ENCODE measurements at regions not wholly inside any gene's neighbourhood (a gene's known extent, or its start where the extent isn't known, plus 50 kb on each side); places are given as distances from the start of the nearest gene placed in this dataset.

DNA sequence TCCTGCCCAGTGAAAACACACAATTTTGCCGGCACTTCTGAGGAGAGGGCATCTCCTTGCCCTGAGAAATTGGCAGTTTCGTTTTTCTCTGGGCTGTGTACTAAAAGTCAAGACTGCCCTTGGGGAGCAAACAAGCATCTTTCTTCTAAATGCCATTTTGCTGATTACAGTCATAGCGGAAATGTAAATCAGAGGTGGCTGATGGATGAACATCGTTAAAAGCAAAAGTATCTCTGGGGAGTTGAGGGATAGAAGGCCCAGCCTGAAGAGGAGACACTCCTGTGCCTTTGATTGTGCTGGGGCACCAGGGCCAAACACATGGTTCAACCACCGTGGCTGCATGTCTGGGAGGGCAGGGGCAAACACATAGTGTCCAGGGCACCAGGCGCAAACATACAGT is 49.8 kb downstream of the ABCC12 start:
- no peaks in the 10 kb centered on the region for H3K36me3 ChIP-seq (ENCODE audit: control insufficient read depth, insufficient read depth, low read length)
- no peak overlapping the region for H3K27ac ChIP-seq (ENCODE audit: low read depth, low read length)
- H3K4me1 ChIP-seq (ENCODE audit: control insufficient read depth, insufficient read depth, low read length) = peaks cover 9% of the 10 kb centered on the region; the same call in 1 of the 2 replicates
- H3K9ac ChIP-seq (ENCODE audit: low read length) = no peak overlapping the region
- no peak overlapping the region for H3K4me3 ChIP-seq (ENCODE audit: low read depth, low read length)
- H3K27me3 ChIP-seq (ENCODE audit: control insufficient read depth, insufficient read depth, low read length) = peaks cover 2% of the 10 kb centered on the region; the same call in 1 of the 2 replicates
- H3K9me3 ChIP-seq (ENCODE audit: control insufficient read depth, insufficient read depth, low read depth, low read length) = no peaks in the 10 kb centered on the region

DNA sequence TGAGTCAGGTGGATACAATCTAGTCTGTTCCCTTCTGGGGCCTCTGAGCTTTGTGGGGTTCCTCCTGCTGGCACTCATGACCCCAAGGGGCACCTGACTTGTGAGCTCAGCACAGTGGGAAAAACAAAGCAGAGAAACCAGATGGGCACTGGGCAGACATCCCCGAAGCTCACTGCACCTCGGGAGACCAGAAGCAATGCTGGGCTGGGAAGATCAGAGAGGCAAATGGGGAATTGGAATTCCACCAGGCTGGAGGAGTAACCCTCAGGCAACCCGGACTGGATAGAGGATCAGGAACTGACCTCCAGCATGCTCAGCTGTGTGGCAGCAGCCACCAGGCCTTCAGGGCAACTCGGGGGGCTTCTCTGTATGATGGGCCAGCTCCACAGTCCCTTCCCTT is 50.3 kb downstream of the ABCC12 start:
- H3K27me3 ChIP-seq (ENCODE audit: control insufficient read depth, insufficient read depth, low read length) = peaks cover 1% of the 10 kb centered on the region; the same call in 1 of the 2 replicates
- peaks cover 9% of the 10 kb centered on the region; the same call in 1 of the 2 replicates for H3K4me1 ChIP-seq (ENCODE audit: control insufficient read depth, insufficient read depth, low read length)

DNA sequence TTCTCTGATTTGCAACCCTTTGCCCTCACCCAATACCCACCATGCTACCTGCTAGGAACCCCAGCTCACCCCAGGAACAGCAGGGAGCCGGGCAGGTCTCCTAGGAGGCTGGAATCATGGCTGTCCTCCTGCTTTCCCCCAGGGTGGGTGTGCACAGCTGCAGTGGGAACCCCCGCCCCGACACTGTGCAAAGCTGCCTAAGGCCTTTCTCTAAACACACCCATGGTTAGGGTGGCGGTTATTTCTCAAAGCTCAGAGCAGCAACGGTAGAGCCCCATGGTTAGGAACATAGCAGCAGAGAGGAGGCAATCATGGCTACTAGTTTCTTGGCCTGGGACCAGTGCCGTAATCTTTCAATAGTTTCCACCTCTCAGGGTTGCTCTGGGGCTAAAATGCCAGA is 52.2 kb downstream of the ABCC12 start:
- Histone ChIP-seq H3K9ac (ENCODE audit: low read length) (no peak overlapping the region), H3K4me1 (ENCODE audit: control insufficient read depth, insufficient read depth, low read length) (peaks cover 9% of the 10 kb centered on the region; the same call in 1 of the 2 replicates), H3K4me3 (ENCODE audit: low read depth, low read length) (no peak overlapping the region)

More for the DNA sequence above, 50.3 kb downstream of the ABCC12 start:
- H3K9ac ChIP-seq (ENCODE audit: low read length) = no peak overlapping the region
- H3K4me3 ChIP-seq (ENCODE audit: low read depth, low read length) = no peak overlapping the region
- H3K27ac ChIP-seq (ENCODE audit: low read depth, low read length) = no peak overlapping the region
- H3K9me3 ChIP-seq (ENCODE audit: control insufficient read depth, insufficient read depth, low read depth, low read length) = no peaks in the 10 kb centered on the region
- H3K36me3 ChIP-seq (ENCODE audit: control insufficient read depth, insufficient read depth, low read length) = no peaks in the 10 kb centered on the region

DNA sequence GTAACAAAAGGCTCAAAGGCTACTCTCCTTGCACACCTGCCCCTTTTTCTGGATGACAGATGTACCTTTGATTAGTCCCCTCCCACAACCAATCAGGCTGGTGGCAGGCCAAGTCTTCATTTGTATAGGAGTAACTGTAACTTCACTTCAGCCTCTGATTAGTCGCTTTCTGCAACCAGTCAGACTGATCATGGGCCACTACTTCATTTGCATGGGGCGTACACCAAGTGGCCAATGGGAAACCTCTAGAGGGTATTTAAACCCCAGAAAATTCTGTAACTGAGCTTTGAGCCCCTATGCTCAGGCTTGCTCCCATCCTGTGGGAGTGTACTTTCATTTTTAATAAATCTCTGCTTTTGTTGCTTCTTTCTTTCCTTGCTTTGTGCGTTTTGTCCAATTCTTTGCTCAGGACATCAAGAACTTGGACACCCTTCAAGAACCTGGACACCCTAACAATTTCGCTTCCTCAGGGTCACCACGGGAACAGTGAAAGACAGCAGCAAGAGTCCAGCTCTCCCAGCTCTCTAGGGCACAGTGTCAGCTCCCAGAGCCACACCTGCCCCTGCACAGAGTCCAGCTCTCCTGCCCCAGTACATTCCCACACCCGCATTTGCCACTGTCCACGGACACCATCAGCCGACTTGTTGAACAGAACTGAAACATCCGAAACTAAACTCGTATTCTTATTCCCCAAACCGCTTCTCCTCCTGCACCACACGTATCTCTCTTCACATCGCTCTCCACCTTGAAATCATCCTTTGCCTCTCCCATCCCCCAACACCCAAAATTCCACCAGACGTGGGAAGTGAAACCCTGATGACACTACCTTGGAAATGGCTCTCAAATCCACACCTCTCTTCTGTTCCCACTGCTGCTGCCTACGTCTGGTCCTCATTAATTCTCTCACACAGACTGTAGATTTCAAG is 53.4 kb downstream of the ABCC12 start:
- Histone ChIP-seq H3K27ac (ENCODE audit: low read depth, low read length) (no peak overlapping the region), H3K4me1 (ENCODE audit: control insufficient read depth, insufficient read depth, low read length) (peaks cover 9% of the 10 kb centered on the region; the same call in 1 of the 2 replicates), H3K9ac (ENCODE audit: low read length) (no peak overlapping the region), H3K27me3 (ENCODE audit: control insufficient read depth, insufficient read depth, low read length) (no peaks in the 10 kb centered on the region), H3K9me3 (ENCODE audit: control insufficient read depth, insufficient read depth, low read depth, low read length) (no peaks in the 10 kb centered on the region), H3K36me3 (ENCODE audit: control insufficient read depth, insufficient read depth, low read length) (no peaks in the 10 kb centered on the region), H3K4me3 (ENCODE audit: low read depth, low read length) (no peak overlapping the region)

More for the DNA sequence above, 52.2 kb downstream of the ABCC12 start:
- Histone ChIP-seq H3K9me3 (ENCODE audit: control insufficient read depth, insufficient read depth, low read depth, low read length) (no peaks in the 10 kb centered on the region), H3K27me3 (ENCODE audit: control insufficient read depth, insufficient read depth, low read length) (no peaks in the 10 kb centered on the region), H3K36me3 (ENCODE audit: control insufficient read depth, insufficient read depth, low read length) (no peaks in the 10 kb centered on the region), H3K27ac (ENCODE audit: low read depth, low read length) (no peak overlapping the region)

DNA sequence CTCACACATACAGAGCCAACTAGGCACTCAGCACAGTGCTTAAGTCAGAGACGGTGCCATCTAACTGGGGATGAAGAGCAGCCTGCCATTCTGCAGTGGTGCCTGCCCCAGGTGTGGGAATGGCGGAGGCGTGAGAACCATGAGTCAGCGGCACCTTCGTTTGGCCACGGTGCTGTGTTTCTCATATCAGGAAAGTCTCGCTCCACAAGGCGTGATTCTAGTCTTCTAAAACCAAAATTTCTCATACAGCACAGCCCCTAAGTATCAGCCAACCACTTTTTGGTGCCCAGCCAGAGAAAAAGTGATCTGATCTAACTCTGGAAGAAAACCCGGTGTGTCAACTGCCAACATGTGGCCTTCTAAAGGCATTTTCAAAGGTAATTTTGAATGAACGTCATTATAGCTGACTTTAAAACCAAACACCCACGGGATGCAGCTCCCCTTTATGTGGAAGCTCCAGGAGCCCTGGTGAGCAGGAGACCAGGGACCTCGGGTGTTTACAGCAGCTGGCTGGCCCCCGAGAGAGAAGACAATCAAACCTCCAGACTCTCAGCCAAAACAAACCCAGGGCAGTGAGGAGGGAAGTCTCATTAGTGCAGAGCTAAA is 54.6 kb downstream of the ABCC12 start:
- peaks cover 9% of the 10 kb centered on the region; the same call in 1 of the 2 replicates for H3K4me1 ChIP-seq (ENCODE audit: control insufficient read depth, insufficient read depth, low read length)
- H3K4me3 ChIP-seq (ENCODE audit: low read depth, low read length) = no peak overlapping the region
- H3K9ac ChIP-seq (ENCODE audit: low read length) = no peak overlapping the region
- H3K27me3 ChIP-seq (ENCODE audit: control insufficient read depth, insufficient read depth, low read length) = no peaks in the 10 kb centered on the region
- no peak overlapping the region for H3K27ac ChIP-seq (ENCODE audit: low read depth, low read length)
- no peaks in the 10 kb centered on the region for H3K9me3 ChIP-seq (ENCODE audit: control insufficient read depth, insufficient read depth, low read depth, low read length)
- H3K36me3 ChIP-seq (ENCODE audit: control insufficient read depth, insufficient read depth, low read length) = no peaks in the 10 kb centered on the region

DNA sequence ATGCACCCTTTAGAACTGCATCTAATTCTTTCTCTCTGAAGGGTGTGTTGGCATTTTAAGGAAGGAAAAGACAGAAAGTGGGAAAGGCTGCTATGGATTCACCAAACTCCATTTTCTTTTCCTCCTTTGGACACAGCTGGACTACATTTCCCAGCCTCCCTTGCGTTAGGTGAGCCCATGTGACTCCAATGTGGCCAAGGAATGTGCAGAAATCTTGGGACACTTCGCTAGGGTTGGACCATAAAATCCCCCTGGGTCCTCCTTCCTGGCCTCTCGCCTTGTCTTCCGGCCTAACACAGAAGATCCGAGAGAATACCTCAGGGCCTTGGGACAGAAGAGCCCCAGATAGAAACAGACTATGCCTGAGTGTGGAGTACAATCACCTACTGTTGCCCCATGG is 56.3 kb downstream of the ABCC12 start:
- Histone ChIP-seq H3K27me3 (ENCODE audit: control insufficient read depth, insufficient read depth, low read length) (no peaks in the 10 kb centered on the region), H3K9ac (ENCODE audit: low read length) (no peak overlapping the region), H3K4me3 (ENCODE audit: low read depth, low read length) (no peak overlapping the region), H3K36me3 (ENCODE audit: control insufficient read depth, insufficient read depth, low read length) (no peaks in the 10 kb centered on the region), H3K4me1 (ENCODE audit: control insufficient read depth, insufficient read depth, low read length) (peaks cover 9% of the 10 kb centered on the region; the same call in 1 of the 2 replicates), H3K9me3 (ENCODE audit: control insufficient read depth, insufficient read depth, low read depth, low read length) (no peaks in the 10 kb centered on the region), H3K27ac (ENCODE audit: low read depth, low read length) (no peak overlapping the region)

DNA sequence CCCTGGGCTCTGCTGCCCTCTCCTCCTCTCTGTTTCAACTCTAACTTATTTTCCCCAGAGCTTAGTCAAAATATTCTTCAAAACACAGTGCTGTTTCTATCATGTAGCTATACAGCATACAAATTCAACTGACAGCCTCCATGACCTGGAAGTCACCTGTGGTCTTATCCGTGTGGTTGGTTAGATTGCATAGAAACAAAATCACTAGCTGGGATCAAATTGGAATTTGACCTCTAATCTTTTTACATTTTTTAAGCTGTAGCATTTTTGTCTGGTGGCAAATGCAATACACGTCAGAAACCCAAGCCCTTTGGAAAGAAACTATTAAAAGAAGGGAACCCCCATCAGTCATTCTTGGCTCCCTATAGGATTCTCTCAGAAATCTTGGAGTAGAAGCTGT is 57.3 kb downstream of the ABCC12 start:
- no peaks in the 10 kb centered on the region for H3K9me3 ChIP-seq (ENCODE audit: control insufficient read depth, insufficient read depth, low read depth, low read length)
- H3K4me3 ChIP-seq (ENCODE audit: low read depth, low read length) = no peak overlapping the region
- H3K9ac ChIP-seq (ENCODE audit: low read length) = no peak overlapping the region
- H3K4me1 ChIP-seq (ENCODE audit: control insufficient read depth, insufficient read depth, low read length) = peaks cover 5% of the 10 kb centered on the region; the same call in 1 of the 2 replicates
- H3K36me3 ChIP-seq (ENCODE audit: control insufficient read depth, insufficient read depth, low read length) = no peaks in the 10 kb centered on the region
- no peak overlapping the region for H3K27ac ChIP-seq (ENCODE audit: low read depth, low read length)
- H3K27me3 ChIP-seq (ENCODE audit: control insufficient read depth, insufficient read depth, low read length) = no peaks in the 10 kb centered on the region

DNA sequence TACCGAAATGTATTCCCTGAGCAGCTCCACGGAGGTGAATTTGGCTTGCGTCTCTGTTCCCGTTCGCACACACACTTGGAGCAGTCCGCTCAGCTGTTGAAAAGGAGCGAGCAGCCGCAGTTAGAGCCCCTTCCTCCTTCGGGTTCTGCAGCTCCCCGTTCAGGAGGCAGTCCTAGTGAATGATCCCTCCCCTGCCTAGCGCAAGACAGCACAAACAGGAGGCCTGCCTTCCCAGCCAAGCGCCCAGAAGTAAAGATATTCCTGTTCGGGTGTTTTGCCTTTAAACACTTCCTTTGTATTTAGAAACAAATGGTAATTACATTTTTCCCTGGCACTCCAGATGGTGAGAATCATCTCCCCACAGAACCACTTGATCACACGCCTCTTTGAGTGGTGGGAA is 64.7 kb downstream of the ABCC12 start:
- Histone ChIP-seq H3K36me3 (ENCODE audit: control insufficient read depth, insufficient read depth, low read length) (no peaks in the 10 kb centered on the region), H3K4me1 (ENCODE audit: control insufficient read depth, insufficient read depth, low read length) (no peaks in the 10 kb centered on the region), H3K4me3 (ENCODE audit: low read depth, low read length) (no peak overlapping the region), H3K9ac (ENCODE audit: low read length) (no peak overlapping the region), H3K9me3 (ENCODE audit: control insufficient read depth, insufficient read depth, low read depth, low read length) (0 out of 2 replicates have a peak, but pooled peaks cover 2% of the 10 kb centered on the region), H3K27ac (ENCODE audit: low read depth, low read length) (no peak overlapping the region), H3K27me3 (ENCODE audit: control insufficient read depth, insufficient read depth, low read length) (no peaks in the 10 kb centered on the region)

DNA sequence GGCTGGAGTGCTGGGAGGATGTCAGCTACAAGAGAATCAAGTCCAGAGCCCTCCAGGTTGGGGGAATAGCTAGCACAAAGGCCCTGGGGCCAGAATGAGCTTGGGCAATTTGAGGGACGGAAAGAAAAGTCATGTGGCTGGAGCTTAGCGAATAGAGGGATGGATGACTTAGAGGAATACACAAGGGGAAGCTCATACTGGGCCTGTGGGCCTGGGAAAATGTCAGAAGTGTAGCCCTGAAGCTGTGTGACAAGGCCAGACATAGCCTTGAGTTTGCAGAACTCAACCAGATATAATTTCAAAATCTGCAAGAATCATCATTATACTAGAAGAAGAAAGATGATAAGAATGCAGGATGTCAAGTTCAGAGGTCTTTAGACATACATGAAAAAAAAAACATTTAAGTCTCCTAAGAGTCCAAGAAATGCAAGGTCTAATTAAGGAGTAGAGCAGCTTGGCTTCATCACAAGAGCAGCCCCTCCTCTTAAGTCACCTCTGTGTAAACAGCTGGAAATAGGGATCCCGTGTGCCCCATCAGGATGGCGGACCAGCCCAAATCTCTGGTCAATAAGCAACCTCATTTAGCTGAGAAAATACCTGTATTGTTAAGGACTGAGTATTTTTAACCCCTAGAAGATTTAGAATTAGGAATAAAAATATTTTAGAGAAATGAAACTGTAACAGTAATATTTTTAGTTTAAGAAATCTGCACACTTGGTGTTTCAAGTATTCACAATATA is 66.6 kb downstream of the ABCC12 start:
- Histone ChIP-seq H3K9me3 (ENCODE audit: control insufficient read depth, insufficient read depth, low read depth, low read length) (0 out of 2 replicates have a peak, but pooled peaks cover 2% of the 10 kb centered on the region), H3K4me3 (ENCODE audit: low read depth, low read length) (no peak overlapping the region), H3K9ac (ENCODE audit: low read length) (no peak overlapping the region), H3K4me1 (ENCODE audit: control insufficient read depth, insufficient read depth, low read length) (no peaks in the 10 kb centered on the region), H3K27me3 (ENCODE audit: control insufficient read depth, insufficient read depth, low read length) (no peaks in the 10 kb centered on the region), H3K27ac (ENCODE audit: low read depth, low read length) (no peak overlapping the region), H3K36me3 (ENCODE audit: control insufficient read depth, insufficient read depth, low read length) (no peaks in the 10 kb centered on the region)

DNA sequence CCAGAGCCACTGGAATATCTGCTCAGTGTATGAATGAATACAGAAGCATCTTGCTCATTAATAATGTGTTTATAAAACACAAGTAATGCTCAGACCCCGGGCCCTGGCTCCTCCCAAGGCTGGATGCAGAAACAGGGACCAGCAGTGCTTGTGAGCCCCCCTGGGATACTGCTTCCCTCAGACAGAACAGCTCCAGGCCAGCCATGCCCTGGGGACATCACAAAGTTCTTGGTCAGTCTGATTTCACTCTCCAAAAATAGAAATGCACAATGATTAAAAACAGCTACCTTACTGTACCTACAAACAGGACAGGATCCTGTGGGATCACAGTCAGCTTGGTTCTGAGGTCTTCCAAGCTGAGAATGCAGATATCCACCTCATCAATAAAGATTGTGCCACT is 68.2 kb downstream of the ABCC12 start:
- Histone ChIP-seq H3K9me3 (ENCODE audit: control insufficient read depth, insufficient read depth, low read depth, low read length) (no peaks in the 10 kb centered on the region), H3K36me3 (ENCODE audit: control insufficient read depth, insufficient read depth, low read length) (no peaks in the 10 kb centered on the region), H3K27ac (ENCODE audit: low read depth, low read length) (no peak overlapping the region), H3K27me3 (ENCODE audit: control insufficient read depth, insufficient read depth, low read length) (no peaks in the 10 kb centered on the region), H3K9ac (ENCODE audit: low read length) (no peak overlapping the region), H3K4me1 (ENCODE audit: control insufficient read depth, insufficient read depth, low read length) (no peaks in the 10 kb centered on the region), H3K4me3 (ENCODE audit: low read depth, low read length) (no peak overlapping the region)
